ENCODE measurements at regions not wholly inside any gene's neighbourhood (a gene's known extent, or its start where the extent isn't known, plus 50 kb on each side); places are given as distances from the start of the nearest gene placed in this dataset.

GRCh38 chr12:24404086-24404815, 454.8 kb upstream of the SOX5 start:
- TF ChIP-seq CTCF (IDR thresholded peaks at IDR 0.05) (no peak), EZH2 (IDR thresholded peaks at IDR 0.05; ENCODE audit: borderline replicate concordance, insufficient read depth, low read depth, low read length, poor library complexity, severe bottlenecking) (no peak)
